DOHH2 (cell line): ENCODE measurements at regions not wholly inside any gene's neighbourhood (a gene's known extent, or its start where the extent isn't known, plus 50 kb on each side); places are given as distances from the start of the nearest gene placed in this dataset.

Source experiments
- CTCF ChIP-seq: fragments of 200-600 bp; sonication (generic); IDR thresholded peaks from one replicate; pipeline ENCODE4 v1.5.1; 2014; ENCODE audit warnings: antibody characterized with exemption, mild to moderate bottlenecking, low read depth, low read length; ENCODE audit not compliant: poor library complexity, severe bottlenecking
- EZH2phosphoT487 ChIP-seq: fragments of 200-600 bp; sonication (generic); IDR thresholded peaks from 2 replicates; pipeline ENCODE4 v1.6.1; 2017; ENCODE audit warnings: borderline replicate concordance, mild to moderate bottlenecking, antibody characterized with exemption, low read length, moderate library complexity, mixed read lengths

GRCh38 chr4:146022541-146022940, 83.9 kb upstream of the ZNF827 start:
- TF ChIP-seq CTCF (no peak), EZH2phosphoT487 (no peak)
